ENCODE measurements at regions not wholly inside any gene's neighbourhood (a gene's known extent, or its start where the extent isn't known, plus 50 kb on each side); places are given as distances from the start of the nearest gene placed in this dataset.
A peak's percentile ranks its signal among the peaks of the same experiment; 100 is the strongest.
"Not testable (repeated sequence)": the region's sequence is repeated elsewhere in the genome, so short reads cannot be mapped to it uniquely, and the experiment has no call there.

GRCh38 chr10:42187501-42188195 is 450.7 kb downstream of the ZNF33B start:
- not testable (repeated sequence) for DNase-seq (ENCODE audit: low read depth in 2 of 2)

GRCh38 chr10:42177793-42178689 is 460.3 kb downstream of the ZNF33B start:
- DNase-seq (ENCODE audit: low read depth in 2 of 2): peak in 1 of 2 experiments; percentile 0

- DNase-seq (ENCODE audit: low read depth in 2 of 2): no peak
Measured at GRCh38 chr10:42177077-42177792, 461.1 kb downstream of the ZNF33B start.

- no peak for DNase-seq (ENCODE audit: low read depth in 2 of 2)
Measured at GRCh38 chr10:42150428-42151061, 487.8 kb downstream of the ZNF33B start.

- DNase-seq (ENCODE audit: low read depth in 2 of 2): no peak
Measured at GRCh38 chr10:42149722-42150427, 488.5 kb downstream of the ZNF33B start.

GRCh38 chr10:42149027-42149700 is 489.2 kb downstream of the ZNF33B start:
- DNase-seq (ENCODE audit: low read depth in 2 of 2): no peak

GRCh38 chr10:42146165-42146564 is 492.2 kb downstream of the ZNF33B start:
- DNase-seq (ENCODE audit: low read depth in 2 of 2): not testable (repeated sequence)

GRCh38 chr10:42138023-42138422 is 500.3 kb downstream of the ZNF33B start:
- DNase-seq (ENCODE audit: low read depth in 2 of 2): not testable (repeated sequence)

- DNase-seq (ENCODE audit: low read depth in 2 of 2): no peak
Measured at GRCh38 chr10:42113158-42113450, 525.3 kb downstream of the ZNF33B start.

GRCh38 chr10:42112331-42113157 is 525.8 kb downstream of the ZNF33B start:
- no peak for DNase-seq (ENCODE audit: low read depth in 2 of 2)

GRCh38 chr10:42111661-42112330 is 526.6 kb downstream of the ZNF33B start:
- DNase-seq (ENCODE audit: low read depth in 2 of 2): no peak

- DNase-seq (ENCODE audit: low read depth in 2 of 2): no peak
Measured at GRCh38 chr10:42111076-42111475, 527.3 kb downstream of the ZNF33B start.
